ENCODE measurements at regions not wholly inside any gene's neighbourhood (a gene's known extent, or its start where the extent isn't known, plus 50 kb on each side); places are given as distances from the start of the nearest gene placed in this dataset.

DNA sequence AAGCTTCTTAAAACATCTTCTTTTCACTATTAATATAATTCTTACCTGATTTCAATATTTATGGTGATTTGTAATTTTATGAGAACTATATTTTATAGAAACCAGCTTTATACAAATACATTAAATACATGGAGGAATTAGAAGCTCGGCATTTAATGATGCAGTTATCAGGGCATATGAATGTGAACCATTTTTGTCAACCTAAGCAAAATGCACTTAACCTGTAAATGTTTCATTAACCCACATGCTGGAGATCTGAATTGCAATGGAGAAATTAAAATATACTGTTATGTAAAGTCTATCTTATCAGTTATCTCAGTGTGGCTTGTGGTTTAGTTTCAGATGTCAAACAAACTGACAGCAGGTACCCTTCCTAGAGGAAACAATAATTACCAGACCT is 63.2 kb upstream of the CDH12 start:
- no peak overlapping the region for H3K4me3 ChIP-seq (replicated peaks; ENCODE audit: low read depth, low read length)
- DNase-seq (ENCODE audit: extremely low read depth, low read depth): no peak
- TF ChIP-seq, protein P1, sequence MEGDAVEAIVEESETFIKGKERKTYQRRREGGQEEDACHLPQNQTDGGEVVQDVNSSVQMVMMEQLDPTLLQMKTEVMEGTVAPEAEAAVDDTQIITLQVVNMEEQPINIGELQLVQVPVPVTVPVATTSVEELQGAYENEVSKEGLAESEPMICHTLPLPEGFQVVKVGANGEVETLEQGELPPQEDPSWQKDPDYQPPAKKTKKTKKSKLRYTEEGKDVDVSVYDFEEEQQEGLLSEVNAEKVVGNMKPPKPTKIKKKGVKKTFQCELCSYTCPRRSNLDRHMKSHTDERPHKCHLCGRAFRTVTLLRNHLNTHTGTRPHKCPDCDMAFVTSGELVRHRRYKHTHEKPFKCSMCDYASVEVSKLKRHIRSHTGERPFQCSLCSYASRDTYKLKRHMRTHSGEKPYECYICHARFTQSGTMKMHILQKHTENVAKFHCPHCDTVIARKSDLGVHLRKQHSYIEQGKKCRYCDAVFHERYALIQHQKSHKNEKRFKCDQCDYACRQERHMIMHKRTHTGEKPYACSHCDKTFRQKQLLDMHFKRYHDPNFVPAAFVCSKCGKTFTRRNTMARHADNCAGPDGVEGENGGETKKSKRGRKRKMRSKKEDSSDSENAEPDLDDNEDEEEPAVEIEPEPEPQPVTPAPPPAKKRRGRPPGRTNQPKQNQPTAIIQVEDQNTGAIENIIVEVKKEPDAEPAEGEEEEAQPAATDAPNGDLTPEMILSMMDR (IDR thresholded peaks at IDR 0.05; ENCODE audit: low read depth, low read length, missing control alignments): no peak

DNA sequence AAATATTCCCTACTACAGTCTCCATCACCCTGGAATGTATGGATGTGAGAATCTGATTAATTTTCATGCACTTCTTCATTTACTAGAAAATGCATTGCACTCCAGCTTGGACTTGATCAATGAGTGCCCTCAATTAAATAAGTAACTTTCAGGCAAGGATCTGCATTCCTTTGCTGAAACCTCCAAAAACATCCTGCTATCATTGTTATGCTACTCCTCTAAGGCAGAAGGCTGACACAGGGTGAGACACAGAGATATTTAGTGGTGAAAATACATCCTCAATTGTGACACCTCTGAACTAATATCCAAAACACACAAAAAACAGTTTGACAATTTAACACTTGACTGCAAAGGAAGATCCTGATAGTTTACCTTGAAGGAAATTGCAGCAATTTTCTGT is 57.9 kb upstream of the CDH12 start:
- TF ChIP-seq, protein P1 (IDR thresholded peaks at IDR 0.05; ENCODE audit: low read depth, low read length, missing control alignments): no peak
- no peak for DNase-seq (ENCODE audit: extremely low read depth, low read depth)
- H3K4me3 ChIP-seq (replicated peaks; ENCODE audit: low read depth, low read length): no peak overlapping the region

DNA sequence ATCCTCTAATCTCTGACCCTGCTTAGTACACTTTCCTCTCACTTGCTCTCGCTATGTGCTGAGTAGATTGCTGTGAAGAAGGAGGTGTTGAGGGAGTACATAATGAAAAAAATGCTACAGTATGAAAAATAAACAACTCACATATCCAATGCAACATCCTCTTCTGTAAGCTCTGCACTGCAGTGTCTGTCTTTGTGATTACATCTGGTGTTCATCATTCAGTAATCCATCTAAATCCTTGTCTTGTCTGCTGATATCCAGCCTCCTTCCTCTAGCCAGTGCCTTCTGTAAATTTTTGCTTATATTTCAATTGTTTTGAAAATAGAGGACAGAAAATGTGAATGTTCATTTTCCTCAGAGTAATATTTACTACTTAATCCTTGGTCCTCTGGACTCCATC is 57.4 kb upstream of the CDH12 start:
- TF ChIP-seq, protein P1 (IDR thresholded peaks at IDR 0.05; ENCODE audit: low read depth, low read length, missing control alignments): no peak
- H3K4me3 ChIP-seq (replicated peaks; ENCODE audit: low read depth, low read length): no peak overlapping the region
- no peak for DNase-seq (ENCODE audit: extremely low read depth, low read depth)

DNA sequence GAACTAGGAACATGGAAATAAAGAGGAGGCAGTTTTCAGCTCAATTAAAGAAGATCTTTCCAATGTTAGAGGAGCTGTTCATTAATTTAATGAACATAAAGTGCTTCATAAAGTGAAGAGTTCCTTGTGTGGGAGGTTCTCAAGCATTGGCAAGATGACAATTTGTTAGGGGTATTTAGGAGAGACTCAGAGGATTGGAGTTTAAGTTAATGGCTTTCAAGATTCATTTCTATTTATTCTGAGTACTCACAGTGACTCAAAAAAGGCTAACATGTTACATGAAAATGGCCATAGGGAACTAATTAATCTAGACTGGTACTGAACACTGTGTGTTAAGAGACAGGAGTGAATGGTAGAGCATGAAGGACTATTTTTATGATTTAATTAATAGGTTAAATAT is 55.4 kb upstream of the CDH12 start:
- no peak overlapping the region for H3K4me3 ChIP-seq (replicated peaks; ENCODE audit: low read depth, low read length)
- DNase-seq (ENCODE audit: extremely low read depth, low read depth): no peak
- TF ChIP-seq, protein P1 (IDR thresholded peaks at IDR 0.05; ENCODE audit: low read depth, low read length, missing control alignments): no peak

DNA sequence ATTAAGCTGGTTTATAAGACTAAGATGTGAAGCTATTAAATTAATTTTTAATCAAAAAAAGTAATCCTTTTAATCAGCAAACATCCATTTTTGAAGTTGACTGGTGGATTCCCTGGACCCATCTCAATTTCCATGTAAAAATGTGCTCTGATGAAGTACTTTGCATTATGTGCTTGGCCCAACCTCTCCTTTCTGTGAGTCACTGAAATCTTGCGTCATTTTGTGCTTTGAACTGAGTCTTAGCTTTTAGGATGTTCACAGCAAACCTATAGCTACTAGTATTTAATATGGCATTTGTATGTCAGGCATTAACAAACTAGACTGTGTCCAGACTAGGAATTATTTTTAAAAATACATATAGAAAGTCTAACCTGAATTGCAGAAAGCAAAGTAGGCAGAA is 55.0 kb upstream of the CDH12 start:
- TF ChIP-seq, protein P1 (IDR thresholded peaks at IDR 0.05; ENCODE audit: low read depth, low read length, missing control alignments): no peak
- H3K4me3 ChIP-seq (replicated peaks; ENCODE audit: low read depth, low read length): no peak overlapping the region
- no peak for DNase-seq (ENCODE audit: extremely low read depth, low read depth)

Data from HFF-Myc (cell line).